Ovary (tissue), 7 donors: ENCODE measurements at regions not wholly inside any gene's neighbourhood (a gene's known extent, or its start where the extent isn't known, plus 50 kb on each side); places are given as distances from the start of the nearest gene placed in this dataset.

ENCODE experiments used
- DNase-seq, 5 donors: peaks; one replicate each; pipeline ENCODE4 v3.0.0-alpha.2; 2019 to 2020
- H3K27ac ChIP-seq, 2 donors: fragments of 200-600 bp; one replicate each; pipeline versions ENCODE4 v1.5.1 to v1.8.0; 2019 to 2022
- H3K27me3 ChIP-seq: fragments of 200-600 bp; one replicate; pipeline ENCODE4 v1.8.0; 2022
- H3K36me3 ChIP-seq: fragments of 200-600 bp; sonication (generic); one replicate; pipeline ENCODE4 v1.5.1; 2019
- H3K4me1 ChIP-seq: one replicate; pipeline ENCODE4 v1.8.1; 2013; ENCODE audit warnings: mild to moderate bottlenecking, moderate library complexity; ENCODE audit not compliant: insufficient read depth
- H3K4me3 ChIP-seq: fragments of 200-600 bp; sonication (generic); one replicate; pipeline ENCODE4 v1.5.1; 2017
- H3K9me3 ChIP-seq, 2 donors: fragments of 200-600 bp in 1 of 2; sonication (generic) in 1 of 2; one replicate each; pipeline versions ENCODE4 v1.5.1 to v1.8.1; 2013 to 2019; ENCODE audit warnings: mild to moderate bottlenecking in 1 of 2, moderate library complexity in 1 of 2
- CTCF ChIP-seq, 3 donors: fragments of 450-650 bp in 2 of 3; fragments of 200-600 bp in 1 of 3; IDR thresholded peaks; one replicate each; pipeline versions ENCODE4 v1.5.1 to v1.8.0; 2016 to 2022; ENCODE audit warnings: antibody characterized with exemption in 3 of 3, mild to moderate bottlenecking in 1 of 3
- EP300 ChIP-seq: sonication (generic); formaldehyde crosslinking; IDR thresholded peaks from one replicate; pipeline ENCODE4 v1.6.1; 2017; ENCODE audit warnings: antibody characterized with exemption
- POLR2A ChIP-seq: fragments of 450-650 bp; IDR thresholded peaks from one replicate; pipeline ENCODE4 v1.6.1; 2017; ENCODE audit warnings: antibody characterized with exemption, mild to moderate bottlenecking, moderate library complexity
- WGBS, 3 donors: extraction: QIAGEN DNeasy Blood & Tissue Kit in 1 of 3; methylation state at CpG; one replicate each; pipeline versions ENCODE4 v1.1.5 to v1.1.7; 2013 to 2017; 5-methylcytosine and 5-hydroxymethylcytosine counted together
- intact Hi-C, 4 donors: fragments of 100-400 bp; cut with DNase I; formaldehyde crosslinking; loops; one replicate each; pipeline versions ENCODE4 v1.11.0 to v1.15.1; 2022 to 2023
- donor health status: DM: no; HTN: no; CAD: no; lungs with moderate emphysema.
- donor health status: DM: no; HTN: no; CAD: no.
- donor health status: Bipolar disorder and iron deficiency.
- donor health status: DM: no; HTN: no; CAD: no.
- donor health status: DM: yes; HTN: yes; CAD: no.

GRCh38 chr2:217160103-217160743 is 300.4 kb upstream of the TNP1 start:
- no peak overlapping the region for H3K27ac ChIP-seq
- no peak for DNase-seq
- intact Hi-C loops, result loop anchor here in 1 of 4 donors (5.0 kb wide), 1 partner anchor 463 kb away; the partner anchor contains the start of gene IGFBP5
- 85 to 89% (median 88%) methylated on average over 4 of the region's 4 CpGs for WGBS, 3 donors
- TF ChIP-seq CTCF (IDR thresholded peaks at IDR 0.05) (no peak), EP300 (no peak), POLR2A (no peak)
- no peaks in the 10 kb centered on the region for H3K36me3 ChIP-seq
- no peaks in the 10 kb centered on the region for H3K9me3 ChIP-seq
- no peaks in the 10 kb centered on the region for H3K27me3 ChIP-seq
- peaks cover 8% of the 10 kb centered on the region for H3K4me1 ChIP-seq
- no peak overlapping the region for H3K4me3 ChIP-seq

- no peak for TF ChIP-seq EP300
- no peak for TF ChIP-seq CTCF (IDR thresholded peaks at IDR 0.05)
- TF ChIP-seq POLR2A, result no peak
- Histone ChIP-seq H3K27me3 (no peaks in the 10 kb centered on the region), H3K9me3 (no peaks in the 10 kb centered on the region), H3K36me3 (no peaks in the 10 kb centered on the region), H3K4me1 (peaks cover 8% of the 10 kb centered on the region), H3K4me3 (no peak overlapping the region), H3K27ac (no peak overlapping the region)
- 82 to 86% (median 83%) methylated on average over 2 of the region's 2 CpGs for WGBS, 3 donors
- DNase-seq, result no peak
- intact Hi-C loops, result no loop called here
These were observed 299.1 kb upstream of the TNP1 start for GRCh38 chr2:217158928-217159327.

DNA sequence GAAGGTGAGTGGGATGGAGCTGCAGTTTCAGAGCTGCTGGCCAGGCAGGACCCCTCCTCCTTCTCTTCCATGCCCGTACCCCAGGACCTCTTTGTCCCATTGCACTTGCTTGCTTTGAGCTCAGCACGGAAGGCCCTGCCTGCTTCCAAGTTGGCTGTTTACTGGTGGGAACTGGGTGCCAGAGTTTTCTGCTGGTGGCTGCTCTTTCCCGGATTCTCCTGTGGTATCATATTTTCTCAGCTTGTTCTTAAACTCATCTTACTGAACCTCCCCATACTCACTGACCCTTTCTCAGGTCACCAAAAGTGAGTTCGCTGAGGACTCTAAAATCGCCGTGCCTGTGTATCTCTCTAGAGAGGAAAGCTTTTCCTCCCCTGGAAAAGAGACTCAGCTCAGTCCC is 297.7 kb upstream of the TNP1 start:
- Histone ChIP-seq H3K9me3 (no peaks in the 10 kb centered on the region), H3K4me1 (peaks cover 5% of the 10 kb centered on the region), H3K36me3 (no peaks in the 10 kb centered on the region), H3K27me3 (no peaks in the 10 kb centered on the region), H3K4me3 (no peak overlapping the region), H3K27ac (no peak overlapping the region)
- no peak for DNase-seq
- intact Hi-C loops, result no loop called here
- WGBS, 3 donors, result 92 to 98% (median 97%) methylated on average over 6 of the region's 6 CpGs
- TF ChIP-seq EP300 (no peak), CTCF (IDR thresholded peaks at IDR 0.05) (no peak), POLR2A (no peak)

DNA sequence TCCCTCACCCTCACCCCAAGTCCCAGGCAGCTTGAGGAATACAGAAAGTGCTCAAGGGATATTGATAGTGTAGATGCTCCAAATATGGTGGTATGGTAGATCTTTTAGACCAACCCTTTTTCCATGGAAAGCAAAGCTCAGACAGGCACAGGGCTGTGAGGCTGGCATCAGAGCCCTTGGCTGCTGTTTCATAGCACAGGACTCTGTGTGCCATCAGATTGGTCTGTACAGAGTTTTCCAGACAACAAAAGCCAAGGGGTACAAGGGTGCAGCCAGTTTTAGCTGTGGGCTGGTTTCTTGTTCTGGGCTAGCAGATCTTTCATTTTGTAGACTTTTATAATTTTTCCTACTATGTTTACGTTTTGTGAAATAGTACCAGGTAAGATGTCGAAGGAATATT is 296.9 kb upstream of the TNP1 start:
- TF ChIP-seq EP300, result no peak
- TF ChIP-seq CTCF (IDR thresholded peaks at IDR 0.05), result no peak
- no peak for TF ChIP-seq POLR2A
- Histone ChIP-seq H3K4me3 (no peak overlapping the region), H3K27me3 (no peaks in the 10 kb centered on the region), H3K9me3 (no peaks in the 10 kb centered on the region), H3K36me3 (no peaks in the 10 kb centered on the region), H3K4me1 (peaks cover 5% of the 10 kb centered on the region), H3K27ac (no peak overlapping the region)
- 91 to 97% (median 94%) methylated on average over 2 of the region's 2 CpGs for WGBS, 3 donors
- no peak for DNase-seq
- intact Hi-C loops, result no loop called here
